Caco-2 (cell line): ENCODE measurements at regions not wholly inside any gene's neighbourhood (a gene's known extent, or its start where the extent isn't known, plus 50 kb on each side); places are given as distances from the start of the nearest gene placed in this dataset.

Source experiments
- BruUV-seq: library from RNA; stranded (reverse); fragments of 400-500 nt; replicated peaks from 2 replicates; lab custom pipeline; 2021; lab: Mats Ljungman, UMichigan
- CTCF ChIA-PET: fragments of 300-600 bp; sonication (Branson Sonifier 250); formaldehyde crosslinking; loops from one replicate; lab custom pipeline; 2022; ENCODE audit warnings: antibody characterized with exemption; lab: Charles Lee
- POLR2A ChIA-PET: fragments of 300-600 bp; sonication (Branson Sonifier 250); formaldehyde crosslinking; loops from one replicate; lab custom pipeline; 2022; ENCODE audit warnings: antibody characterized with exemption; lab: Charles Lee
- DNase-seq, 2 experiments: peaks; one replicate each; pipeline versions ENCODE4 v3.0.0 to v3.0.0-alpha.2; 2020 to 2022
- H3K27me3 ChIP-seq: replicated peaks from 2 replicates; pipeline ENCODE4 v1.6.0; 2011; ENCODE audit warnings: low read length; ENCODE audit not compliant: control insufficient read depth, insufficient read depth
- H3K36me3 ChIP-seq: 2 replicates; pipeline ENCODE4 v1.5.1; 2011; ENCODE audit warnings: low read length; ENCODE audit not compliant: control insufficient read depth, insufficient read depth
- H3K4me1 ChIP-seq: fragments of 250-450 bp; sonication (Bioruptor Pico); 2 replicates; pipeline ENCODE4 v1.5.1; 2020; ENCODE audit warnings: mild to moderate bottlenecking
- H3K4me3 ChIP-seq: 2 replicates; pipeline ENCODE4 v1.5.1; 2011; ENCODE audit warnings: low read depth, mild to moderate bottlenecking, control low read depth, low read length
- H3K9me3 ChIP-seq: fragments of 250-450 bp; sonication (Bioruptor Pico); 2 replicates; pipeline ENCODE4 v1.5.1; 2020; ENCODE audit warnings: mild to moderate bottlenecking, moderate library complexity
- H3K27ac Mint-ChIP-seq: one replicate; pipeline ENCODE4 v1.8.0; 2022; ENCODE audit warnings: mixed read lengths; ENCODE audit not compliant: unreplicated experiment
- H3K27me3 Mint-ChIP-seq: one replicate; pipeline ENCODE4 v1.8.0; 2022; ENCODE audit warnings: mixed read lengths; ENCODE audit not compliant: insufficient read depth, unreplicated experiment
- H3K36me3 Mint-ChIP-seq: one replicate; pipeline ENCODE4 v1.8.0; 2022; ENCODE audit warnings: mild to moderate bottlenecking, mixed read lengths; ENCODE audit not compliant: insufficient read depth, unreplicated experiment
- H3K4me1 Mint-ChIP-seq: one replicate; pipeline ENCODE4 v1.8.0; 2022; ENCODE audit warnings: low read depth, mixed read lengths; ENCODE audit not compliant: unreplicated experiment
- H3K4me3 Mint-ChIP-seq: one replicate; pipeline ENCODE4 v1.8.0; 2022; ENCODE audit warnings: mild to moderate bottlenecking, moderate library complexity, mixed read lengths; ENCODE audit not compliant: unreplicated experiment
- H3K9me3 Mint-ChIP-seq: one replicate; pipeline ENCODE4 v1.8.0; 2022; ENCODE audit warnings: mixed read lengths; ENCODE audit not compliant: unreplicated experiment
- intact Hi-C: fragments of 100-400 bp; cut with micrococcal nuclease; formaldehyde crosslinking; loops from one replicate; pipeline ENCODE4 v1.10.0; 2022; ENCODE audit not compliant: unreplicated experiment
- TF ChIP-seq, protein P1 (sequence below), 2 experiments: fragments of 200-600 bp in 1 of 2; IDR thresholded peaks; 1 replicate in 1 of 2; 2 replicates in 1 of 2; pipeline versions ENCODE4 v1.5.1 to v1.8.0; 2011 to 2022; ENCODE audit warnings: antibody characterized with exemption in 1 of 2, control low read depth in 1 of 2, inconsistent platforms in 1 of 2, low read depth in 1 of 2, low read length in 1 of 2, mild to moderate bottlenecking in 1 of 2, moderate library complexity in 1 of 2; ENCODE audit not compliant: insufficient read depth in 1 of 2, severe bottlenecking in 1 of 2, unreplicated experiment in 1 of 2

DNA sequence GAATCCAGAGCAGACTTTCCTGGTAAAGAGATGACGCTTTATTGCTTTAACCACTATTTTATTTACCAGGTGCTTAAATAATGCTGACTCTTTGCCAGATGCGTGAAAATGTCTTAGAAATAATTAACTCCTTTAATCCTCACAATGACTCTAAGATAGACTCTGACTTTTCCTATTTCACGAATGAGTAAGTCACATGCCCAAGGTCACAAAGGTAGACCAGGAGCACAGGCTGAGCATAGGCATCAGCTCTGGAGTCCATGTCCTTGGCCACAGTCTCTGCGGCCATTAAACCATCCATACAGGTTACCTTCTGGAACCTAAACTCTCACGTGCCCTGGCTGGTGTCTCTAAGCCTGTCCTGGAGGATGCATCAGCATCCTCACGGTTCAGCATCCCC is 87.3 kb downstream of the ERCC5 start:
- no peaks in the 10 kb centered on the region for H3K9me3 Mint-ChIP-seq
- no peak overlapping the region for H3K4me3 Mint-ChIP-seq
- Histone ChIP-seq H3K4me3 (no peak overlapping the region), H3K4me1 (no peaks in the 10 kb centered on the region), H3K9me3 (no peaks in the 10 kb centered on the region), H3K27me3 (no peaks in the 10 kb centered on the region; the same call in 1 of the 2 replicates), H3K36me3 (no peaks in the 10 kb centered on the region)
- intact Hi-C loops, result no loop called here
- no peak for DNase-seq
- ChIA-PET POLR2A (no interaction called here), CTCF (no interaction called here)
- no peaks in the 10 kb centered on the region for H3K36me3 Mint-ChIP-seq
- no TSS peak for BruUV-seq
- no peak overlapping the region for H3K27ac Mint-ChIP-seq
- H3K27me3 Mint-ChIP-seq, result no peaks in the 10 kb centered on the region
- H3K4me1 Mint-ChIP-seq, result no peaks in the 10 kb centered on the region
- TF ChIP-seq, protein P1, sequence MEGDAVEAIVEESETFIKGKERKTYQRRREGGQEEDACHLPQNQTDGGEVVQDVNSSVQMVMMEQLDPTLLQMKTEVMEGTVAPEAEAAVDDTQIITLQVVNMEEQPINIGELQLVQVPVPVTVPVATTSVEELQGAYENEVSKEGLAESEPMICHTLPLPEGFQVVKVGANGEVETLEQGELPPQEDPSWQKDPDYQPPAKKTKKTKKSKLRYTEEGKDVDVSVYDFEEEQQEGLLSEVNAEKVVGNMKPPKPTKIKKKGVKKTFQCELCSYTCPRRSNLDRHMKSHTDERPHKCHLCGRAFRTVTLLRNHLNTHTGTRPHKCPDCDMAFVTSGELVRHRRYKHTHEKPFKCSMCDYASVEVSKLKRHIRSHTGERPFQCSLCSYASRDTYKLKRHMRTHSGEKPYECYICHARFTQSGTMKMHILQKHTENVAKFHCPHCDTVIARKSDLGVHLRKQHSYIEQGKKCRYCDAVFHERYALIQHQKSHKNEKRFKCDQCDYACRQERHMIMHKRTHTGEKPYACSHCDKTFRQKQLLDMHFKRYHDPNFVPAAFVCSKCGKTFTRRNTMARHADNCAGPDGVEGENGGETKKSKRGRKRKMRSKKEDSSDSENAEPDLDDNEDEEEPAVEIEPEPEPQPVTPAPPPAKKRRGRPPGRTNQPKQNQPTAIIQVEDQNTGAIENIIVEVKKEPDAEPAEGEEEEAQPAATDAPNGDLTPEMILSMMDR (IDR thresholded peaks at IDR 0.05; ENCODE audit: insufficient read depth in 1 of 2, low read depth in 1 of 2, low read length in 1 of 2, severe bottlenecking in 1 of 2, unreplicated experiment in 1 of 2), result no peak

DNA sequence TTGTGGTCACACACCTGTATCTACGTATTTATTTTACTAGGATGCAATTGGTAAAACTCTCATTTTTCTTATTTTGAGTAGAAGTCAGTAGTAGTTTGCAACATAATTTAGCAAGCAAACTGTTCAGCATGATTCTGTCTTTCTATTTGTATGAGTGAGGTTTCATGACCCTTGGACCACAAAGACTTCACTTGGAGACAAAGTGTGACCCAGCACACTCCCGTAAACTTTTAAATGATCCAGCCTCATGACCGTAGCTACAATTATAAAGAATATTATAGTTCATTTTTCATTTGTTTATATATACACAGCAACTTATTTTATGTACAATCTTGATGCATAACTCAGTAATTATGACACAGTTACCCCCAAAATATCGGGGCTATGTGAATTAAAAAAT is 86.5 kb downstream of the ERCC5 start:
- DNase-seq, result no peak
- Mint-ChIP-seq H3K4me3 (no peak overlapping the region), H3K36me3 (no peaks in the 10 kb centered on the region), H3K9me3 (no peaks in the 10 kb centered on the region), H3K27ac (no peak overlapping the region), H3K27me3 (no peaks in the 10 kb centered on the region), H3K4me1 (no peaks in the 10 kb centered on the region)
- TF ChIP-seq, protein P1 (IDR thresholded peaks at IDR 0.05; ENCODE audit: insufficient read depth in 1 of 2, low read depth in 1 of 2, low read length in 1 of 2, severe bottlenecking in 1 of 2, unreplicated experiment in 1 of 2), result no peak
- BruUV-seq, result no TSS peak
- CTCF ChIA-PET, result no interaction called here
- Histone ChIP-seq H3K27me3 (no peaks in the 10 kb centered on the region; the same call in 1 of the 2 replicates), H3K4me3 (no peak overlapping the region), H3K9me3 (no peaks in the 10 kb centered on the region), H3K36me3 (no peaks in the 10 kb centered on the region), H3K4me1 (no peaks in the 10 kb centered on the region)
- POLR2A ChIA-PET, result no interaction called here
- intact Hi-C loops, result no loop called here

DNA sequence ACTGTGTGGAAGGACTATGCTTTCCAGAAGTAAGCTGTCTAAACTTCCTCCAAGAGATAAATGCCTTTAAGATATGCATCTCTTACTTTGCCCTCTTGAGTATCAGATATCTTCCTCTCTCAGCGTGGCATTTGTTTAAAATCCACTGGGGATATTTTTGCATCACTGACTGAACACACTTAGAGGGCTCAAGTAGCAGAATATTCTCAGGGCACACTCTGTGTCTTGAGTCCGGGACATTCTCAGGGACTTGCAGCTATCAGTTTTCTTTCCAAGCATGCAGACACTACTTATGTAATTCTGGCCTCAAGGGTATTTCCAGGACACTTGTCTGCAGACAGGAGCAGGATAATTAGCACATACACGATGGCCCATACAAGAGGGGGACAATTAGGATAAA is 84.7 kb downstream of the ERCC5 start:
- BruUV-seq, result no TSS peak
- Mint-ChIP-seq H3K4me3 (no peak overlapping the region), H3K36me3 (no peaks in the 10 kb centered on the region), H3K4me1 (no peaks in the 10 kb centered on the region), H3K9me3 (no peaks in the 10 kb centered on the region), H3K27me3 (no peaks in the 10 kb centered on the region), H3K27ac (no peak overlapping the region)
- Histone ChIP-seq H3K27me3 (no peaks in the 10 kb centered on the region; the same call in 1 of the 2 replicates), H3K4me3 (no peak overlapping the region), H3K36me3 (no peaks in the 10 kb centered on the region), H3K4me1 (no peaks in the 10 kb centered on the region), H3K9me3 (no peaks in the 10 kb centered on the region)
- DNase-seq, result no peak
- ChIA-PET CTCF (no interaction called here), POLR2A (interaction anchor here (0.7 kb wide), 1 partner anchor 32 kb away, joined by 4 read pairs; no protein-coding TSS in a partner anchor)
- TF ChIP-seq, protein P1 (IDR thresholded peaks at IDR 0.05; ENCODE audit: insufficient read depth in 1 of 2, low read depth in 1 of 2, low read length in 1 of 2, severe bottlenecking in 1 of 2, unreplicated experiment in 1 of 2), result no peak
- intact Hi-C loops, result no loop called here
